GM12874 (cell line): ENCODE measurements at regions not wholly inside any gene's neighbourhood (a gene's known extent, or its start where the extent isn't known, plus 50 kb on each side); places are given as distances from the start of the nearest gene placed in this dataset.

Experiments
- CTCF ChIP-seq: IDR thresholded peaks from 2 replicates; pipeline ENCODE4 v1.5.1; 2011; ENCODE audit warnings: low read depth, mild to moderate bottlenecking, control low read depth, low read length, moderate library complexity; ENCODE audit not compliant: insufficient read depth

- no peak for TF ChIP-seq CTCF
These were observed 460.8 kb downstream of the BCAT1 start for GRCh38 chr12:24488091-24488596.

GRCh38 chr12:24487606-24488005, 461.3 kb downstream of the BCAT1 start:
- no peak for TF ChIP-seq CTCF

GRCh38 chr12:24483732-24484131, 465.2 kb downstream of the BCAT1 start:
- TF ChIP-seq CTCF = no peak

- no peak for TF ChIP-seq CTCF
These were observed 465.9 kb downstream of the BCAT1 start for GRCh38 chr12:24482882-24483604.

GRCh38 chr12:24482044-24482443, 466.9 kb downstream of the BCAT1 start:
- TF ChIP-seq CTCF = no peak

GRCh38 chr12:24480766-24481449, 468.0 kb downstream of the BCAT1 start:
- no peak for TF ChIP-seq CTCF

- no peak for TF ChIP-seq CTCF
These were observed 469.8 kb downstream of the BCAT1 start for GRCh38 chr12:24479131-24479530.
